RWPE1 (cell line): ENCODE measurements at regions not wholly inside any gene's neighbourhood (a gene's known extent, or its start where the extent isn't known, plus 50 kb on each side); places are given as distances from the start of the nearest gene placed in this dataset.

Experiments
- CTCF ChIA-PET: fragments of 350-600 bp; sonication (Branson Sonifier 250); formaldehyde crosslinking; extraction: SDS; loops from one replicate; lab custom pipeline; 2021; lab: Yijun Ruan, JAX
- POLR2A ChIA-PET: fragments of 400-600 bp; formaldehyde crosslinking; extraction: SDS; loops from one replicate; lab custom pipeline; 2020; ENCODE audit warnings: antibody characterized with exemption; ENCODE audit not compliant: low non-redundant PET; lab: Yijun Ruan, JAX
- DNase-seq: peaks from one replicate; pipeline ENCODE4 v3.0.0; 2012; ENCODE audit warnings: low spot score
- H3K27ac ChIP-seq: fragments of 450-650 bp; 2 replicates; pipeline ENCODE4 v1.5.1; 2017
- CTCF ChIP-seq: fragments of 450-650 bp; conservative IDR thresholded peaks from 2 replicates; pipeline ENCODE4 v1.5.1; 2017; ENCODE audit warnings: low read depth, mild to moderate bottlenecking

- ChIA-PET CTCF (no interaction called here), POLR2A (no interaction called here)
- DNase-seq, result no peak
- TF ChIP-seq CTCF, result no peak
- no peak overlapping the region for H3K27ac ChIP-seq
These were observed 486.6 kb downstream of the SETD4 start for GRCh38 chr21:35573472-35574374.

GRCh38 chr21:35571910-35572309 is 488.4 kb downstream of the SETD4 start:
- DNase-seq, result no peak
- no peak for TF ChIP-seq CTCF
- no peak overlapping the region for H3K27ac ChIP-seq
- CTCF ChIA-PET, result interaction anchor here (0.6 kb wide), 1 partner anchor 748 kb away, joined by 4 read pairs; no protein-coding TSS in a partner anchor
- POLR2A ChIA-PET, result no interaction called here

- no peak for TF ChIP-seq CTCF
- H3K27ac ChIP-seq, result no peak overlapping the region
- ChIA-PET CTCF (no interaction called here), POLR2A (no interaction called here)
- DNase-seq, result no peak
These were observed 491.7 kb downstream of the SETD4 start for GRCh38 chr21:35568643-35569042.

- no peak for TF ChIP-seq CTCF
- ChIA-PET POLR2A (no interaction called here), CTCF (no interaction called here)
- no peak overlapping the region for H3K27ac ChIP-seq
- no peak for DNase-seq
These were observed 493.5 kb downstream of the SETD4 start for GRCh38 chr21:35566874-35567273.

- peak; percentile 24 for DNase-seq
- TF ChIP-seq CTCF, result no peak
- POLR2A ChIA-PET, result no interaction called here
These were observed 495.1 kb downstream of the SETD4 start for GRCh38 chr21:35565204-35565611.

GRCh38 chr21:35563885-35564451 is 496.4 kb downstream of the SETD4 start:
- POLR2A ChIA-PET, result no interaction called here
- CTCF ChIA-PET, result no interaction called here
- no peak for DNase-seq
- H3K27ac ChIP-seq, result no peak overlapping the region
- no peak for TF ChIP-seq CTCF

More at GRCh38 chr21:35565204-35565611, 495.1 kb downstream of the SETD4 start:
- CTCF ChIA-PET, result interaction anchor here (0.6 kb wide), 1 partner anchor 838 kb away, joined by 3 read pairs; no protein-coding TSS in a partner anchor
- no peak overlapping the region for H3K27ac ChIP-seq
